Cardiac fibroblast (primary cell): ENCODE measurements at regions not wholly inside any gene's neighbourhood (a gene's known extent, or its start where the extent isn't known, plus 50 kb on each side); places are given as distances from the start of the nearest gene placed in this dataset.

Experiments
- DNase-seq, 2 donors: peaks; one replicate each; pipeline versions ENCODE4 v3.0.0 to v3.0.0-alpha.2; 2010; ENCODE audit warnings: low read depth in 2 of 2
- H3K4me3 ChIP-seq, 2 donors: replicated peaks in 1 of 2; 1 replicate in 1 of 2; 2 replicates in 1 of 2; pipeline ENCODE4 v1.5.1; 2011; ENCODE audit warnings: low read depth in 2 of 2, low read length in 2 of 2, mild to moderate bottlenecking in 2 of 2, moderate library complexity in 1 of 2
- TF ChIP-seq, protein P1 (sequence below): IDR thresholded peaks from one replicate; pipeline ENCODE4 v1.5.1; 2011; ENCODE audit warnings: low read depth, mild to moderate bottlenecking, low read length, inconsistent platforms

DNA sequence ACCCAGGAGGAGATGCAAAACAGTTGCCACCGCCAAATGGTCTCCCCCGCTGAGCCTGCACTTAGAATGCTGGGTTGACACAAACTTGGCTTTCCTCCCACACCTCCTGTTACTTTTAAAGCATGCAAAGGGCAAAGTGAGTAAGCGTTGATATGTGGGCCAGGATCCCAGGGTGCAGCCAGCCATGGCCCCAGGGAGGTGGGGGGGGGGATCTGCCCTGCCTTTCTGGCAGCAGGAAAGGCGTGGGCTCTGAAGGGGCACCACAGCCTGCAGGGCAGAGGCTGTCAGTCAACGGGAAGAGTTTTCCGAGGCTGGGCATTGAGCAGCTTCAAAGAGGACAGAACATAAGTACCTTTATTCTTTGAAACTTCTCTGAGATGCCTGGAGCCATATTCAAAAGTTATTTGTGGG, 142.3 kb downstream of the ABCC12 start:
- TF ChIP-seq, protein P1, sequence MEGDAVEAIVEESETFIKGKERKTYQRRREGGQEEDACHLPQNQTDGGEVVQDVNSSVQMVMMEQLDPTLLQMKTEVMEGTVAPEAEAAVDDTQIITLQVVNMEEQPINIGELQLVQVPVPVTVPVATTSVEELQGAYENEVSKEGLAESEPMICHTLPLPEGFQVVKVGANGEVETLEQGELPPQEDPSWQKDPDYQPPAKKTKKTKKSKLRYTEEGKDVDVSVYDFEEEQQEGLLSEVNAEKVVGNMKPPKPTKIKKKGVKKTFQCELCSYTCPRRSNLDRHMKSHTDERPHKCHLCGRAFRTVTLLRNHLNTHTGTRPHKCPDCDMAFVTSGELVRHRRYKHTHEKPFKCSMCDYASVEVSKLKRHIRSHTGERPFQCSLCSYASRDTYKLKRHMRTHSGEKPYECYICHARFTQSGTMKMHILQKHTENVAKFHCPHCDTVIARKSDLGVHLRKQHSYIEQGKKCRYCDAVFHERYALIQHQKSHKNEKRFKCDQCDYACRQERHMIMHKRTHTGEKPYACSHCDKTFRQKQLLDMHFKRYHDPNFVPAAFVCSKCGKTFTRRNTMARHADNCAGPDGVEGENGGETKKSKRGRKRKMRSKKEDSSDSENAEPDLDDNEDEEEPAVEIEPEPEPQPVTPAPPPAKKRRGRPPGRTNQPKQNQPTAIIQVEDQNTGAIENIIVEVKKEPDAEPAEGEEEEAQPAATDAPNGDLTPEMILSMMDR, result no peak
- no peak overlapping the region for H3K4me3 ChIP-seq
- DNase-seq, result peak; percentile 10 to 29

GRCh38 chr16:48011878-48012658, 143.7 kb downstream of the ABCC12 start:
- no peak overlapping the region for H3K4me3 ChIP-seq
- TF ChIP-seq, protein P1, result no peak
- DNase-seq, result no peak

- H3K4me3 ChIP-seq, result no peak overlapping the region
- TF ChIP-seq, protein P1, result no peak
- no peak for DNase-seq
These were observed 144.3 kb downstream of the ABCC12 start for GRCh38 chr16:48011466-48011865.

- H3K4me3 ChIP-seq, result no peak overlapping the region
- TF ChIP-seq, protein P1, result no peak
- DNase-seq, result no peak
These were observed 147.7 kb downstream of the ABCC12 start for GRCh38 chr16:48008011-48008525.

DNA sequence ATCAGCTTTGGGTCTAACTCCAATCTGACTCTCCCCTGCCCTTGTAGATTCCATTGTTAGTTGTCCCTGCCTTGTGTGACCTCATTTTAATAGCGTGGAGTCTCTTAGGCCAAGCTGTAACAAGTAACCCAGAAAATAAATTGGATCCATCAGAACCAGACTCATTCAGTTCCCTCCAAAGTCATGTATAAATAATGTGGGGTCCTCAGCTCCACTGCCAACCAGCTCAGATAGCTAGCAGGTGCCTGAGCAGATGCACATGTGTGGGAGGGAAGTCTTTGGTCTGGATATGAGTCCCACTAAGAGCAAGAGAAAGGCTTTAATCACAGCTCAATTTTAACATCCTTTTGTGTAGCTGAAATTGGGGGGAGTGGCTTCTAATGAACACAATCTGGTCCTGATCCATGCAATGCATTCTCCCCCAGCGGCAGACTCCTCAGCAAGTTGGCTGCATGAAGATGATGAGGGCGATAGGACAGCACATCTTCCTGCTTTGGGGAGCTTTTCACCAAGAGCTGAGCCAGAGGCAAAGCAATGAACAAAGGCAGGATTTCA, 151.6 kb downstream of the ABCC12 start:
- H3K4me3 ChIP-seq, result no peak overlapping the region
- DNase-seq, result no peak
- TF ChIP-seq, protein P1, result no peak

GRCh38 chr16:48003206-48003907, 152.4 kb downstream of the ABCC12 start:
- H3K4me3 ChIP-seq, result no peak overlapping the region
- TF ChIP-seq, protein P1, result no peak
- DNase-seq, result no peak
